T-helper 17 cell (primary cell): ENCODE measurements at regions not wholly inside any gene's neighbourhood (a gene's known extent, or its start where the extent isn't known, plus 50 kb on each side); places are given as distances from the start of the nearest gene placed in this dataset.
"Not testable (repeated sequence)": the region's sequence is repeated elsewhere in the genome, so short reads cannot be mapped to it uniquely, and the experiment has no call there.

Source experiments
- ATAC-seq: fragments of 150-1000 bp; cut with Tn5 transposase; 2 replicates; pipeline ENCODE4 v1.10.0; 2021; ENCODE audit warnings: mild to moderate bottlenecking, moderate library complexity
- DNase-seq, 3 donors: peaks; one replicate each; pipeline versions ENCODE4 v3.0.0 to v3.0.0-alpha.2; 2020 to 2021
- H3K9me3 ChIP-seq: one replicate; pipeline ENCODE4 v1.7.0; 2013; ENCODE audit warnings: low read length, mild to moderate bottlenecking; ENCODE audit not compliant: control insufficient read depth, poor library complexity, severe bottlenecking
- H3K27ac Mint-ChIP-seq: one replicate; pipeline ENCODE4 v1.8.0; 2022; ENCODE audit warnings: mild to moderate bottlenecking, moderate library complexity, mixed read lengths
- H3K27me3 Mint-ChIP-seq: one replicate; pipeline ENCODE4 v1.8.0; 2022; ENCODE audit warnings: mixed read lengths
- H3K36me3 Mint-ChIP-seq: one replicate; pipeline ENCODE4 v1.8.0; 2022; ENCODE audit warnings: low read depth, mixed read lengths
- H3K4me1 Mint-ChIP-seq: one replicate; pipeline ENCODE4 v1.8.0; 2022; ENCODE audit warnings: mild to moderate bottlenecking, mixed read lengths
- H3K4me3 Mint-ChIP-seq: one replicate; pipeline ENCODE4 v1.8.0; 2022; ENCODE audit warnings: mild to moderate bottlenecking, moderate library complexity, mixed read lengths

DNA sequence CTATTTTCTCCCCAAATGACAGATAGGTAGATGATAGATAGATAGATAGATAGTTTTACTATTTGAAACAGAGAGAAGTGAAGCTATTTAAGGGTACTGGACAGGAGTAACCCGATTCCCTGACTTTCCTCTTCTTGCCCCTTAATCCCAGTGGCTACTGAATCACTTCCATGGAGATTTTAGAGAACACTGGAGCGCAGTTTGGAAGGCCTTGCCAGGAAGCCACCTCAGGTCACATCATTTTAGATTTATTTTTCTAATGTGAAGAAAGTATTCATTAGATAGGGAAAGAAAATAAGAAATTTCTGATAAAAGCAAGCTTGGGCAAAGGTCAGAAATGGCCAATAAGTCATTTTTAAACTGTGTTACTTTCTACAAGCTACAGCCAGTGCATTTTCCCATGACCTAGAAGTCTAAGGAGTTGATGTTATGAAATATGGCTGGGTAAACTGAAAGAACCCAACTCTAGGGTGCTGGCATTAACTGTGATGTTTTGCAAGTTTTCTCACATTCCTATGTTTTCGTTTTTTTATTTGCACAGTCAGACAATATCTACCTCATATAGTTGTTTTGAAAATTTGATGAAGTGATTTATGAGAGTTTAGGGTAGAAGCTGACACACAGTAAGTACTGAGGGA, 544.7 kb upstream of the PTGER4 start:
- Mint-ChIP-seq H3K27ac (no peak overlapping the region), H3K4me1 (no peaks in the 10 kb centered on the region), H3K36me3 (no peaks in the 10 kb centered on the region), H3K4me3 (no peak overlapping the region), H3K27me3 (no peaks in the 10 kb centered on the region)
- ATAC-seq, result no peak
- no peaks in the 10 kb centered on the region for H3K9me3 ChIP-seq
- no peak for DNase-seq

DNA sequence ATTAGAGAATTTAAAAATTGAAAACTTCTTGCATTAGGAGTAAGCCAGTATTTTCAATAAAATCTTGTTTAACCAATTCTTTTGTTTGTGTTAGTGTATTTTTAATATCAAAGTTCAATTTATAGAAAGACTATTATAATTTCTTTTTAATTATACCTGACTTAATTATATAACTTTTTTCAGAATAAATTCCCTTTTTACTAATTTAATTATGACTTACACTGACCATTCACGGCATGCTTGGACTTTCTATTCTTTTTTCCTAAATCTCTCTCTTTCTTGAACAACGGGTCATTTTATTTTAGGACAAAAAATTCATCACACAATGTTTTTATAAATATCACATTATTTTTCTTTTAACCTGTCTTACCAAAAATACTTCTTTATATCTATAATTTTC, 555.3 kb upstream of the PTGER4 start:
- Mint-ChIP-seq H3K36me3 (peaks cover 2% of the 10 kb centered on the region), H3K4me3 (no peak overlapping the region), H3K27me3 (no peaks in the 10 kb centered on the region), H3K27ac (no peak overlapping the region), H3K4me1 (peaks cover 8% of the 10 kb centered on the region)
- H3K9me3 ChIP-seq, result no peaks in the 10 kb centered on the region
- DNase-seq (no peak), ATAC-seq (no peak)

GRCh38 chr5:40121236-40121635, 558.5 kb upstream of the PTGER4 start:
- H3K4me1 Mint-ChIP-seq, result no peaks in the 10 kb centered on the region

GRCh38 chr5:40112875-40113274, 566.8 kb upstream of the PTGER4 start:
- Mint-ChIP-seq H3K36me3 (no peaks in the 10 kb centered on the region), H3K4me1 (no peaks in the 10 kb centered on the region), H3K4me3 (no peak overlapping the region), H3K27me3 (peaks cover 5% of the 10 kb centered on the region), H3K27ac (no peak overlapping the region)
- H3K9me3 ChIP-seq, result no peaks in the 10 kb centered on the region
- ATAC-seq (no peak), DNase-seq (no peak)

More at GRCh38 chr5:40121236-40121635, 558.5 kb upstream of the PTGER4 start:
- DNase-seq (no peak), ATAC-seq (no peak)
- no peak overlapping the region for H3K27ac Mint-ChIP-seq
- no peak overlapping the region for H3K4me3 Mint-ChIP-seq
- H3K9me3 ChIP-seq, result no peaks in the 10 kb centered on the region
- peaks cover 2% of the 10 kb centered on the region for H3K36me3 Mint-ChIP-seq
- no peaks in the 10 kb centered on the region for H3K27me3 Mint-ChIP-seq

DNA sequence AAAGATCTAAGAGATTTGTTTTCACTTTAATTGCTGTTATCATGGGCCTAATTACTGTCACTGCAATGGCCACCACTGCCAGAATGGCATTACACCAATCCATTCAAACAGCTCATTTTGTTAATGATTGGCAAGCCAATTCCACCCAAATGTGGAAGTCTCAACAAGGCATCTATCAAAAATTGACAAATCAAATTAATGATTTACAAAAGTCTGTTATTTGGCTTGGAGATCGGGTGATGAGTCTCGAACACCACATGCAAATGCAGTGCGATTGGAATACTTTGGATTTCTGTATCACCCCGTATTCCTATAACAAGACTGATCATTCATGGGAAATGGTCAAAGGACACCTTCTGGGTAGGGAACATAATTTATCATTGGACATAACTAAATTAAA, 568.7 kb upstream of the PTGER4 start:
- H3K4me1 Mint-ChIP-seq, H3K9me3 ChIP-seq, DNase-seq: not testable (repeated sequence)

GRCh38 chr5:40108764-40109390, 570.8 kb upstream of the PTGER4 start:
- H3K9me3 ChIP-seq, DNase-seq, H3K4me1 Mint-ChIP-seq, H3K4me3 Mint-ChIP-seq, H3K27ac Mint-ChIP-seq, H3K36me3 Mint-ChIP-seq, ATAC-seq, H3K27me3 Mint-ChIP-seq: not testable (repeated sequence)

More for the DNA sequence above, 568.7 kb upstream of the PTGER4 start:
- H3K27me3 Mint-ChIP-seq, H3K4me3 Mint-ChIP-seq, H3K36me3 Mint-ChIP-seq, H3K27ac Mint-ChIP-seq, ATAC-seq: not testable (repeated sequence)

DNA sequence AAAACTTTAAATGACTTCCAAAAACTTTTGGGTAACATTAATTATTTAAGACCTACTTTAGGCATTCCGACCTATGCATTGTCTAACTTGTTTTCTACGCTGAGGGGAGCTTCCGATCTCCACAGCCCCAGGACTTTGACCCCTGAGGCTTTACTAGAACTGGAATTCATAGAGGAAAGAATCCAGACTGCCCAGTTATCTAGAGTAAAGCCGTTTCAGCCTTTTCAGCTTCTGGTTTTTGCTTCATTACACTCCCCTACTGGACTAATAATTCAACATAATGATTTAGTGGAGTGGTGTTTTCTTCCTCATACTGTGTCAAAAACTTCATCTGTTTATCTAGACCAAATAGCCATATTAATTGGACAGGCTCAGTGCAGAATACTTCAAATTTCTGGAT, 571.9 kb upstream of the PTGER4 start:
- not testable (repeated sequence) for H3K4me3 Mint-ChIP-seq, DNase-seq, H3K27ac Mint-ChIP-seq, ATAC-seq, H3K4me1 Mint-ChIP-seq, H3K9me3 ChIP-seq, H3K36me3 Mint-ChIP-seq, H3K27me3 Mint-ChIP-seq

DNA sequence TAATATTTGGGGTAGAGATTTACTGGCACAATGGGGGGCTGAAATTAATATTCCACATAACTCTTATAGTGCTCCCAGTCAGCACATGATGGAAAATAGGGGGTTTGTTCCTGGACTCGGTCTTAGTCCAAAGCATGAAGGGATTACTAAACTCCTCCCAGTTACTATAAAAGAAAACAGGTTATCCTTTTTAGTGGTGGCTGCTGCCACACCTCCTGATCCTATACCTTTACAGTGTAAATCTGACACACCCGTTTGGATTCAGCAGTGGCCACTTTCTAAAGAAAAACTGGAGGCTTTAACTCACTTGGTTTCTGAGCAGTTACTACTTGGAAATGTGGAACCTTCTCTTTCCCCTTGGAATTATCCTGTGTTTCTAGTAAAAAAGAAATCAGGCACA, 572.9 kb upstream of the PTGER4 start:
- no peaks in the 10 kb centered on the region for H3K4me1 Mint-ChIP-seq
- no peak overlapping the region for H3K27ac Mint-ChIP-seq
- ATAC-seq, result no peak
- no peak overlapping the region for H3K4me3 Mint-ChIP-seq
- H3K36me3 Mint-ChIP-seq, result peaks cover 2% of the 10 kb centered on the region
- DNase-seq, result no peak
- no peaks in the 10 kb centered on the region for H3K27me3 Mint-ChIP-seq
- no peaks in the 10 kb centered on the region for H3K9me3 ChIP-seq

GRCh38 chr5:40098313-40098712, 581.4 kb upstream of the PTGER4 start:
- Mint-ChIP-seq H3K4me3 (no peak overlapping the region), H3K27ac (no peak overlapping the region), H3K4me1 (no peaks in the 10 kb centered on the region), H3K36me3 (peaks cover 2% of the 10 kb centered on the region), H3K27me3 (no peaks in the 10 kb centered on the region)
- DNase-seq, result no peak
- no peaks in the 10 kb centered on the region for H3K9me3 ChIP-seq
- ATAC-seq, result no peak

GRCh38 chr5:40093550-40093949, 586.2 kb upstream of the PTGER4 start:
- H3K9me3 ChIP-seq, result peaks cover 6% of the 10 kb centered on the region
- ATAC-seq (no peak), DNase-seq (no peak)
- Mint-ChIP-seq H3K36me3 (no peaks in the 10 kb centered on the region), H3K27me3 (no peaks in the 10 kb centered on the region), H3K4me1 (no peaks in the 10 kb centered on the region), H3K27ac (no peak overlapping the region), H3K4me3 (no peak overlapping the region)

GRCh38 chr5:40089269-40089668, 590.4 kb upstream of the PTGER4 start:
- Mint-ChIP-seq H3K4me1 (no peaks in the 10 kb centered on the region), H3K36me3 (no peaks in the 10 kb centered on the region), H3K4me3 (no peak overlapping the region), H3K27me3 (no peaks in the 10 kb centered on the region), H3K27ac (no peak overlapping the region)
- H3K9me3 ChIP-seq, result peaks cover 6% of the 10 kb centered on the region
- ATAC-seq (no peak), DNase-seq (no peak)

DNA sequence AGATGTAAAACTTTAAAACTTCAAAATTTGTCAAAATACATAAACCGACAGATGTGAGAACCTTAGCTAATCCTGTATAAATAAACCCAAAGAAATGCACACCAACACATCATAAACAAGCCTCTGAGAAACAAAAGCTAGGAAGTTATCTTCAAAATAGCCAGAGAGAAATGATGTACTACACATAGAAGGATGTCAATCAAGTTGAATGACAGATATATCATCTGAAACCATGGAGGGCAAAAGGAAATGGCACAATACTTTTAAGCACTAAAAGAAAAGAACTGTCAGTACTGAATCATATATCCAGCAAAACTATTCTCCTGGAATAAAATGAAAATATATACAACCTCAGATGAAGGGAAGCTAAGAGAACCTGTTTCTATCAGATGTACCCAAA, 595.1 kb upstream of the PTGER4 start:
- no peaks in the 10 kb centered on the region for H3K9me3 ChIP-seq
- H3K36me3 Mint-ChIP-seq, result peaks cover 2% of the 10 kb centered on the region
- H3K27me3 Mint-ChIP-seq, result peaks cover 6% of the 10 kb centered on the region
- no peak overlapping the region for H3K27ac Mint-ChIP-seq
- ATAC-seq (no peak), DNase-seq (no peak)
- H3K4me1 Mint-ChIP-seq, result no peaks in the 10 kb centered on the region
- no peak overlapping the region for H3K4me3 Mint-ChIP-seq

- ATAC-seq (no peak), DNase-seq (no peak)
- no peaks in the 10 kb centered on the region for H3K9me3 ChIP-seq
- H3K27ac Mint-ChIP-seq, result no peak overlapping the region
- peaks cover 2% of the 10 kb centered on the region for H3K36me3 Mint-ChIP-seq
- H3K27me3 Mint-ChIP-seq, result peaks cover 12% of the 10 kb centered on the region
- no peak overlapping the region for H3K4me3 Mint-ChIP-seq
- H3K4me1 Mint-ChIP-seq, result no peaks in the 10 kb centered on the region
These were observed 597.4 kb upstream of the PTGER4 start for GRCh38 chr5:40082313-40082712.

DNA sequence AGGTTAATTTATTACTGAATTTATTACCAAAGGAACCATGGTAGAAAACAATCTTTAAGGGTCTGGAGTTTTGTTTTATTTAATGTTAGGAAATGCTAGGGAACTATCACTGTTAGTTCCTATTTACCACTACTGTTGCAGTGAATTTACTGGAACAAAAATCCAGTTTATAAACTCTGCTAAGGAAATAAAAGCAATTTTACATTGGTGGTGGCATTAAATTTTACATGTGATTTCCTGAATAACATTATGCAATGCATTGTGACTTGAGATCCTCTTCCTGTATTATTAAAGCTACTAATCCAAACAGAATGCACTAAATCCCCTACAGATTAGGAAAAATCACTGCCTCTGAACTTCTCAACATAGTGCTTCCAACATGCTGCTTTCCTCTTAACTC, 599.5 kb upstream of the PTGER4 start:
- no peaks in the 10 kb centered on the region for H3K9me3 ChIP-seq
- no peak overlapping the region for H3K4me3 Mint-ChIP-seq
- peaks cover 2% of the 10 kb centered on the region for H3K36me3 Mint-ChIP-seq
- ATAC-seq (no peak), DNase-seq (no peak)
- peaks cover 12% of the 10 kb centered on the region for H3K27me3 Mint-ChIP-seq
- H3K4me1 Mint-ChIP-seq, result no peaks in the 10 kb centered on the region
- H3K27ac Mint-ChIP-seq, result no peak overlapping the region
